GM12892 (cell line): ENCODE measurements at regions not wholly inside any gene's neighbourhood (a gene's known extent, or its start where the extent isn't known, plus 50 kb on each side); places are given as distances from the start of the nearest gene placed in this dataset.

Source experiments
- POLR2A ChIP-seq: IDR thresholded peaks from 2 replicates; pipeline ENCODE4 v1.6.1; 2011; ENCODE audit warnings: low read depth, low read length, control low read depth
- POLR2AphosphoS5 ChIP-seq: IDR thresholded peaks from 2 replicates; pipeline ENCODE4 v1.6.1; 2011; ENCODE audit warnings: low read depth, low read length, control low read depth
- TAF1 ChIP-seq: IDR thresholded peaks from 2 replicates; pipeline ENCODE4 v1.6.1; 2011; ENCODE audit warnings: low read depth, mild to moderate bottlenecking, control low read depth, low read length, borderline replicate concordance

- TF ChIP-seq POLR2AphosphoS5 (no peak), TAF1 (no peak), POLR2A (no peak)
These were observed 389.2 kb downstream of the NXPH1 start for GRCh38 chr7:8822595-8822994.
